ENCODE measurements at regions not wholly inside any gene's neighbourhood (a gene's known extent, or its start where the extent isn't known, plus 50 kb on each side); places are given as distances from the start of the nearest gene placed in this dataset.
"Not testable (repeated sequence)": the region's sequence is repeated elsewhere in the genome, so short reads cannot be mapped to it uniquely, and the experiment has no call there.

DNA sequence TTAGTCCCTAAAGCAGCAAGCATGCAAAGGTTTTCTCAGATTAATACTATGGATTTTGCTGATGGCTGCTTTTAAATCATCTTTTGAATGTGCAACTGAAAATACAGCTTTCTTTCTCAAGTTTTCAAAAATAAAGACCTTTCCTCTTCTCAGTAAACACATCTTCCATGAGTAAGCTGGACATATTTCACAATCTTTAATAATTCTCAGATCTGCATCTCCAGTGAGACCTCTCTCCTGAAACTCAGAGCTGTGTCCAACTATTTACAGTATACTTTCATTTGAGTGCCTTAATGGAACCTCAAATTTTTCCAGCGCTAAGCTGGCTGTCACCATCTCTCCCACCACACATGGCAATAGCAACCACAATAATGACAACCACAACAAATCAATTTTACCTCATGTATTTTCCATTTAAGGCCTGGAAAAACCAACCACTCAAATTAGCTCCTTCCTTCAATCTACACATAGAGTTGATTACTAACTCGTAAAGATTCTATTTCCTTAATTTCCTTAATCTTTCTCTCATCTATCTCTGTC, 192.4 kb upstream of the RPL34 start:
- TF ChIP-seq CTCF (conservative IDR thresholded peaks at IDR 0.05), result no peak
- H3K27ac ChIP-seq, result no peak overlapping the region

DNA sequence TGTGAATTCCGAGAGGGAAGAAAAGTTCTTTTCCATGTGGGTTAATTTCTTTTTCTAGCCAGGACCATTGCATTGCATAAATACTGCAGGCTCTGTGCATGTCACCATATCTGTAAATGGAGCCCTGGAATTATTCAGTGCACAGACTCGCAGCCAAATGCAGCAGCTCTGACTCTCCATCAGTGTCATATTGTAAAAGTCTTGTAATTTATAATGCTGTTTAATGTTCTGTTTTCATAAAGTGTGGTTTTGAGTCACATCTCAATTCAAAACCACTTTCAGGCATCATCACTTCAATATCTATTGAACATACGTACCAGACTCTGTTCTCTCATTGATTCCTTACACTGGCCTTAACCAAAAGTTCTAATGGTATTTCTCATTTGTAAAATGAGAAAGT, 193.9 kb upstream of the RPL34 start:
- no peak for TF ChIP-seq CTCF (conservative IDR thresholded peaks at IDR 0.05)
- no peak overlapping the region for H3K27ac ChIP-seq

DNA sequence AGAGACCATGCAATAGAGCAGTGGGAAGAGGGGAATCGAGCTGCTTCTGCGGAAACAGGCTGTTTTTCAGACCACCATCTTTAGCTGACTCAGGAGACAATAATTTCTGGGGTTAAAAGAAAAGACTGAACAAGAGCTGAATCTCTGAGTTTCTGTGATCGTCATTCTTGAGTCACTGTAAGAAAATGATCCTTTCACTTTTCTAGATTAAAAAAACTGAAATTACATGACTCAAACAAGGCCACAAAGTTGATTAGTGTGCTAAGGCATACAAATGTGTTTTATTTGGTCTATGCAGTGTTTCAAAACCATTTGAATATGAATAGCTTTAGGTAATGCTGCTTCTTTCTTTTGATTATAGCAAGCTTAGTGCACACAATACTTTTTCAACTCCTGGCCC, 194.4 kb upstream of the RPL34 start:
- no peak overlapping the region for H3K27ac ChIP-seq
- TF ChIP-seq CTCF (conservative IDR thresholded peaks at IDR 0.05), result no peak

DNA sequence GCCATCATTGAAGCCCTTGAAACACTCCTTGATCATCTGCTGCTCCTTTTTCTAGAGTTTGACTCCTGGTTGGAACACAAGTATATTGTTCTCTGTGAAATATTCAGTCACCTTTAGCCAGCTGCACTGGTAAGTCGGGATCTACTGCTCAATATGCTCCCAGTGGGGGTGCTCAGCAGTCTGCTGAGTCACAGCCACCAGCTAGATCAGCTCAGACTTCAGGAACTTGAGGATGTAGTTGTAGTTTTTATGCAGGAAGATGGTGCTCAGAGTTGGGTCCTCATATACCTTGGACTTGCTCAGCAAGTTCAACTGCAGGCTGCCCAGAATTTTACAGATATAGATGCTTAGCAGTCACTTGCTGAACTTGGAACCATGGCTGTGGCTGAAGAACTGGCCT, 202.5 kb upstream of the RPL34 start:
- no peak overlapping the region for H3K27ac ChIP-seq
- TF ChIP-seq CTCF (conservative IDR thresholded peaks at IDR 0.05), result no peak

DNA sequence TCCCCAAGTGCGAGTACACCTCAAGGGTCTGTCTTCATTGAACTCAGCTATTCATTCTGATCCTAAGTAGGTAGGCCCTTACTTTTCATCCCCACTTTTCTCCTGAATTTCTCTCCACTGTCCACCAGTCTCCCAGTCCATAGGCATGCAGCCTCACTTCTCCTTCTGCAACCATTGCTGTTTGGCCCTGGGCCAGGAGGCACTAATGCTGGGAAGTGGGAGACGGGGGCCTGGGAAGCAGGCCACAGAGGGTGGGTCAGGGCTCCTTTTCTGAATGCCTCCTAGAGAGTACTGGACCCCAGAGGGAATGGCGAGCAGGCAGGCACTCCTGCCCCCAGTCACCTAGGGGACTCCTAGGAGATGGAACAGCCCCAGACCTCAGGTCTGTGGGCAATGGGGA, 203.5 kb upstream of the RPL34 start:
- no peak for TF ChIP-seq CTCF (conservative IDR thresholded peaks at IDR 0.05)
- H3K27ac ChIP-seq, result no peak overlapping the region

- TF ChIP-seq CTCF (conservative IDR thresholded peaks at IDR 0.05), result no peak
Observed at GRCh38 chr4:108415389-108415788, 205.0 kb upstream of the RPL34 start.

GRCh38 chr4:108411836-108412235, 208.5 kb upstream of the RPL34 start:
- TF ChIP-seq CTCF (conservative IDR thresholded peaks at IDR 0.05), result no peak
- H3K27ac ChIP-seq, result no peak overlapping the region

More at GRCh38 chr4:108415389-108415788, 205.0 kb upstream of the RPL34 start:
- H3K27ac ChIP-seq, result no peak overlapping the region

- not testable (repeated sequence) for H3K27ac ChIP-seq
Observed at GRCh38 chr4:108409691-108410090, 210.7 kb upstream of the RPL34 start.
